Fibroblast of pulmonary artery (primary cell): ENCODE measurements at regions not wholly inside any gene's neighbourhood (a gene's known extent, or its start where the extent isn't known, plus 50 kb on each side); places are given as distances from the start of the nearest gene placed in this dataset.
"Not testable (repeated sequence)": the region's sequence is repeated elsewhere in the genome, so short reads cannot be mapped to it uniquely, and the experiment has no call there.

Experiments used
- DNase-seq: peaks from one replicate; pipeline ENCODE4 v3.0.0-alpha.2; 2010; ENCODE audit warnings: low read depth
- H3K4me3 ChIP-seq: replicated peaks from 2 replicates; pipeline ENCODE4 v1.5.1; 2011; ENCODE audit warnings: low read depth, mild to moderate bottlenecking, control low read depth, low read length, moderate library complexity
- CTCF ChIP-seq: IDR thresholded peaks from 2 replicates; pipeline ENCODE4 v1.5.1; 2011; ENCODE audit warnings: mild to moderate bottlenecking, control low read depth, low read length, inconsistent platforms; ENCODE audit errors: missing control alignments

DNA sequence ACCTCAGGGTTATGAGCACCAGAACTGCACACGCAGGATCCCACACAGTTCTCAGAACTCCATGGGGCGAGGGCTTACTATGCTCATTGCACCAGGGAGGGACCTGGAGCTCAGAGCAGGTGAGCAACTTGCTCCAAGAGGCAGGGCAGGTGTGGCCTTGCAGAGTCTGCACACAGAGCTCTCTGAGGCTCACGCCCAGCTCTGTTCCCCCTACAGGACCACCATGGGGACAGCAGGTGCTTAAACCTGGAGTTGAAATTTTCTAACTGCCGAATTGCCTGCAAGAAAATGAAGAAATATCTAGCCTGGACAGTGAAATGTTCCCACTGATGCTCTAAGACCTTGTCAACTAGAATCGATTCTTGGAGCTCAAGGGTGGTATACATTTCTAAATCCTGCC is 49.9 kb upstream of the MSMB start:
- H3K4me3 ChIP-seq, DNase-seq: not testable (repeated sequence)

- TF ChIP-seq CTCF, result no peak
- no peak for DNase-seq
- H3K4me3 ChIP-seq, result no peak overlapping the region
Observed at GRCh38 chr10:46096446-46096845, 50.4 kb upstream of the MSMB start.

DNA sequence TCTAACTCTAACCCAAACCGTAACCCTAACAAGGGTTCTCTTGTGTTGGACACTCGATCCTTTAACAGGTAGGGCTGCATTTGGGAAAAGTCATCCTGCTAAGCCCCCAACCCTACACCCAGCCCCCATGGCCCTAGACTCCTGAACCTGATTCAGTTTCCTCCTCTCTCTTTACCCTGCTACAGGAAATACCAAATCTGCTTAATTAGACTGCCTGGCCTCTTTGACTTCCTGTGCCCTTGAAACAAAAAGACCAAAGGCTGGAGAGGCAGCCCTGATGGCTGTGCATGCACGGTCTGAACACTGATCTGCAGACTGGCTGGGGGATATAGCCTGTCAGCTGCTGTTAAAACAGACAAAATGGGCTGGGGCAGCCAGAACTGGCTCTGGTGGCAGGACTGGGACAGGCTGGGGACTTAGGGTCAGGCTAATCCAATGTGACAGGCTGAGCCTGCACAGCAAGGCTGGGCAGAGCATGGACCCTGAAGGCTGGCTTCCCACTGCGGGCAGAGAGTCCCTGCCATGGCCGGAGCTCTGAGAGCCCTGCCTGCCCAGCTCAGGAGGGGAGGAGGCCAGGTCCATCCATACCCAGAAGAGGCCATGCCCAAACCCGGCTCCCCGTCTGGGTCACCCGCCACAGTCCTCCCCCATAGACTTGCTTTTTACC is 51.0 kb upstream of the MSMB start:
- H3K4me3 ChIP-seq, result no peak overlapping the region
- no peak for DNase-seq
- TF ChIP-seq CTCF, result no peak

DNA sequence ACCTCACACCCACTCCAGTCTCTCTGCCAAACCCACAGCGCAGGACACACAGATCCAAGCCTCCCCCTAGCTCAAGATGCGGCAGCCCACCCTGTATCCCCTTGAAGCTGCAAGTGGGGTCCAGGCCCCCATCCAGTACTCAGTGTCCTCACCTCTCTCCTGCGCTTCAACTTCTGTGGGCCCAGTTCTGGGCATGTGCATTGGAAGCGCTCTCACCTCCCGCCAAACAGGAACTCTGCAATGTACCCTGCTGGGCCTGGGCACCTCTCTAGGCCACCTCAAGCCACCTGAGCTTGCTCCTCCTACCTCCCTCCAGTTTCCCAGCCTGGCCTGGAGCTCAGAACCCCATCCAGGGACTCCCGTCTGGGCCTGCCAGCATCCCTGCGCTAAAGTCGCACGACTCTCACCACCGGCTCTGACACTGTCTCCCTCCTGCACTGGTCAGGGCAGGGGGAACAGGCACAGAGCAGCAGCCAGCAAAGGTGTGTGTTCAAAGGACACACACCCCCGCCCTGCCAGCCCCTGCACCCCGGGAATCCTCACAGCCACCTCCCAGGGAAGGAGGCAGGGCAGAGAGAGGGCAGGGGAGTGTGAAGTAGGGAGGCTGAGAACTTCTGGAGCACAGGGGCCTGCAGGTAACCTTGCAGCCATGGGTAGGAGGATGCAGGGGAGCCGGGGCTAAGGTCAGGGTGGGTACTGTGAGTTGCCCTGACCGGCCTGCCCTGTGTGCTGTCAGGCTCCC is 51.7 kb upstream of the MSMB start:
- TF ChIP-seq CTCF, result no peak
- H3K4me3 ChIP-seq, result no peak overlapping the region
- no peak for DNase-seq

GRCh38 chr10:46098386-46098785 is 52.3 kb upstream of the MSMB start:
- DNase-seq, result no peak
- H3K4me3 ChIP-seq, result no peak overlapping the region
- no peak for TF ChIP-seq CTCF

DNA sequence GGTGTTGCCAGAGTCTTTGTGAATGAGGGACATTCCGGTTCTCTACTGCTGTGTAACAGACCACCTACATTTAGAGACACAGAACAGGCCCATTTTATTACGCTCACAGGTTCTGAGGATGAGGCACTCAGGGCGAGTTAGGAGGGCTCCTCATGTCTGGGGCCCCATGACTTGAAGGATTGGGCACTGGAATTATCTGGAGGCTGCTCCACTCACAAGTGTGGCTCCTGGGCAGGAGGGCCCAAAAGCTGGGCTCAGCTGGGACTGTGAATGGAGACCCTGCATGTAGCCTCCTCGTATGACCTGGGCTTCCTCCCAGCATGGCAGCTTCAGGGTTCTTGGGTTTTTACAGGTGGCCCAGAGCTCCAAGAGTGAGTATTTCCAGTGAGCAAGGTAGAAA is 52.9 kb upstream of the MSMB start:
- not testable (repeated sequence) for H3K4me3 ChIP-seq, DNase-seq

DNA sequence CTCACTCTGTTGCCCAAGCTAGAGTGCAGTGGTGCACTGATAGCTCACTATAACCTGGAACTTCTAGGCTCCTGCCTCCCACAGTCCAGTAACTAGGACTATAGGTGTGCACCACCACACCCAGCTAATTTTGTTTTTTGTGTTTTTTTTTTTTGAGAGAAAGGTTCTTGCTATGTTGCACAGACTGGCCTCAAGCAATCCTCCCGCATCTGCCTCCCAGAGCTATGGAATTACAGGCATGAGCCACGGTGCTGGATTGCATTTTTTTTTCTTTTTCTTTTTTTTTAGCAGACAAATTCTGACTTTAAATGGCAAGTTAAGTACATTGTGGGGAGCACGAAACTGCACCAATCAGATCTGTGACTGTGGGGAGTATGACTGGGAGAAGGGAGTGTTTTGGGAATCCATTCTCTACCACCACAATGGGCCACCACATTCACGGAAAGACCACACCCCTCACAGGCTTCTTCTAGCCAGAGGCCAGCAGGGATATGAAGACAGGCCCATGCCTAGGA is 58.1 kb upstream of the MSMB start:
- no peak overlapping the region for H3K4me3 ChIP-seq
- no peak for DNase-seq
- TF ChIP-seq CTCF, result no peak

- not testable (repeated sequence) for DNase-seq, H3K4me3 ChIP-seq
Observed at GRCh38 chr10:46105416-46105815, 59.3 kb upstream of the MSMB start.

- peak overlapping the region; percentile 50 for H3K4me3 ChIP-seq
- not testable (repeated sequence) for DNase-seq
Observed at GRCh38 chr10:46105856-46106409, 59.9 kb upstream of the MSMB start.
